ENCODE measurements at regions not wholly inside any gene's neighbourhood (a gene's known extent, or its start where the extent isn't known, plus 50 kb on each side); places are given as distances from the start of the nearest gene placed in this dataset.

GRCh38 chr10:125556882-125557281 lies 126.1 kb downstream of the TEX36 start:
- TF ChIP-seq CTCF (IDR thresholded peaks at IDR 0.05; ENCODE audit: control insufficient read depth, insufficient read depth, low read depth, low read length, missing control alignments) = no peak
- H3K4me3 ChIP-seq (ENCODE audit: control insufficient read depth, low read depth, low read length) = no peak overlapping the region
- no peak for DNase-seq (ENCODE audit: low read depth)

- no peak for DNase-seq (ENCODE audit: low read depth)
- TF ChIP-seq CTCF (IDR thresholded peaks at IDR 0.05; ENCODE audit: control insufficient read depth, insufficient read depth, low read depth, low read length, missing control alignments) = no peak
- no peak overlapping the region for H3K4me3 ChIP-seq (ENCODE audit: control insufficient read depth, low read depth, low read length)
Measured at GRCh38 chr10:125555743-125556142, 127.2 kb downstream of the TEX36 start.

GRCh38 chr10:125555267-125555666 lies 127.7 kb downstream of the TEX36 start:
- H3K4me3 ChIP-seq (ENCODE audit: control insufficient read depth, low read depth, low read length) = no peak overlapping the region
- no peak for TF ChIP-seq CTCF (IDR thresholded peaks at IDR 0.05; ENCODE audit: control insufficient read depth, insufficient read depth, low read depth, low read length, missing control alignments)
- no peak for DNase-seq (ENCODE audit: low read depth)

- no peak for DNase-seq (ENCODE audit: low read depth)
- no peak overlapping the region for H3K4me3 ChIP-seq (ENCODE audit: control insufficient read depth, low read depth, low read length)
- no peak for TF ChIP-seq CTCF (IDR thresholded peaks at IDR 0.05; ENCODE audit: control insufficient read depth, insufficient read depth, low read depth, low read length, missing control alignments)
Measured at GRCh38 chr10:125554753-125555152, 128.2 kb downstream of the TEX36 start.

- H3K4me3 ChIP-seq (ENCODE audit: control insufficient read depth, low read depth, low read length) = no peak overlapping the region
- DNase-seq (ENCODE audit: low read depth) = no peak
- no peak for TF ChIP-seq CTCF (IDR thresholded peaks at IDR 0.05; ENCODE audit: control insufficient read depth, insufficient read depth, low read depth, low read length, missing control alignments)
Measured at GRCh38 chr10:125554016-125554703, 128.8 kb downstream of the TEX36 start.

GRCh38 chr10:125553091-125553490 lies 129.9 kb downstream of the TEX36 start:
- no peak for DNase-seq (ENCODE audit: low read depth)
- TF ChIP-seq CTCF (IDR thresholded peaks at IDR 0.05; ENCODE audit: control insufficient read depth, insufficient read depth, low read depth, low read length, missing control alignments) = no peak
- H3K4me3 ChIP-seq (ENCODE audit: control insufficient read depth, low read depth, low read length) = no peak overlapping the region

Data from AG09309 (cell line).